HG03520 (cell line): ENCODE measurements at regions not wholly inside any gene's neighbourhood (a gene's known extent, or its start where the extent isn't known, plus 50 kb on each side); places are given as distances from the start of the nearest gene placed in this dataset.
"Not testable (repeated sequence)": the region's sequence is repeated elsewhere in the genome, so short reads cannot be mapped to it uniquely, and the experiment has no call there.

Experiments used
- ATAC-seq: cut with Tn5 transposase; IDR thresholded peaks from one replicate; pipeline ENCODE4 v1.9.1; 2021; ENCODE audit warnings: mild to moderate bottlenecking, moderate library complexity; ENCODE audit not compliant: unreplicated experiment

DNA sequence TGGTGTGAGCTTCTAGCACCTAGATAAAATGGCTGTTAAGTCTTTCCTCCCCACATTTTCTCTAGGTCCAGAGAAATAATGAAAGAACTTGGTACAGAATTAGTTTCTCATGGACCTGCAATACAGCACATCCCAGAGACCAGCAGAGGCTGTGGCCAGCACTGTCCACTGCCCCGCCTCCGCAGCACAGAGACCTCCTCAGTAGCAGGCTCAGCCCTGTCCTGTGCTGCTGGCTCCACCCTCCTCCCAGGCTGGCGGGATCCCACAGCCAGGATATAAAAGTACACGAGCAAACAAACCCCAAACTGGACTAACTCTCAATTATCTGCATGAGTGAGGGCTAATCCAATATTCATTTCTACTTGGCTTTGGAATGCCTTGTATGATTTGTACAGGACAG lies 401.5 kb downstream of the RPS6KC1 start:
- ATAC-seq: no peak

DNA sequence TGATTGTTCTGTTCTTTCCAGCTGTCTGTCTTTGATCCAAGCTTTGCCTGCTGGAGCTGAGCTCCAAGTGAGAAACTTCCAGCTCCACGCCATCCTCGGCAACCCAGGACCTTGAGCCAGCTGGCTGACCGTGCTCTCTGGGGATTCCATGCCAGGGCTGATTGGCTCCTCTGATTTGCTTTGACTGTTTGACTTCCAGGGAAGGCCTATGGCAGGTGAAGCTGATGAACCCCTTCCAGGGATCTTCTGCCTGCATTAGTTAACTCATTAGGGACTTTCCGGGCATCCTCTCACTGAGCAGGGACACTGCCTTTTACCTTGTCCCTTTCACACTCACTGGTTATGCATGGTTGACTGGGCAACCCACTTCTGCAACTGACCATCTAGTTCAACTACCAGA lies 406.1 kb downstream of the RPS6KC1 start:
- ATAC-seq: no peak

DNA sequence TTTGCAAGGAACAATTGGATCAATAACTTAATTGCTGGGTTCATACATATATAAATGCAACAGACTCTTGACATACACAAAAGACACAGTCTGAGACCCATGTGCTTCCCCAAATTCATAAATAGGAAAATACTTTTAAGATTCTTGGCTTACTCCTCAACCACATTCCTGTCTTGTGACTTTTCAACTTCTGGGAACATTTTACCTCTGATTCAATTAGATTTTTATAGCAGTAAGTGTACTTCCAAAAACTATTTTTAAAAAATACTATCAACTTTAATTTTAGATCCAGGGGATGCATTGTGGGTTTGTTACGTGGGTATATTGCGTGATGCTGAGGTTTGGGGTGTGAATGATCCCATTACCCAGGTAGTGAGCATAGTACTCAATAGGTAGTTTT lies 406.7 kb downstream of the RPS6KC1 start:
- ATAC-seq: no peak

DNA sequence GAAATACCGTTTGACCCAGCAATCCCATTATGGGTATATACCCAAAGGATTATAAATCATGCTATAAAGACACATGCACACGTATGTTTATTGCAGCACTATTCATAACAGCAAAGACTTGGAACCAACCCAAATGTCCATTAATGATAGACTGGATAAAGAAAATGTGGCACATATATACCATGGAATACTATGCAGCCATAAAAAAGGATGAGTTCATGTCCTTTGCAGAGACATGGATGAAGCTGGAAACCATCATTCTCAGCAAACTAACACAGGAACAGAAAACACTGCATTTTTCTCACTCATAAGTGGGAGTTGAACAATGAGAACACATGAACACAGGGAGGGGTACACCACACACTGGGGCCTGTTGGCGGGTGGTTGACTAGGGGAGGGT lies 411.3 kb downstream of the RPS6KC1 start:
- not testable (repeated sequence) for ATAC-seq

DNA sequence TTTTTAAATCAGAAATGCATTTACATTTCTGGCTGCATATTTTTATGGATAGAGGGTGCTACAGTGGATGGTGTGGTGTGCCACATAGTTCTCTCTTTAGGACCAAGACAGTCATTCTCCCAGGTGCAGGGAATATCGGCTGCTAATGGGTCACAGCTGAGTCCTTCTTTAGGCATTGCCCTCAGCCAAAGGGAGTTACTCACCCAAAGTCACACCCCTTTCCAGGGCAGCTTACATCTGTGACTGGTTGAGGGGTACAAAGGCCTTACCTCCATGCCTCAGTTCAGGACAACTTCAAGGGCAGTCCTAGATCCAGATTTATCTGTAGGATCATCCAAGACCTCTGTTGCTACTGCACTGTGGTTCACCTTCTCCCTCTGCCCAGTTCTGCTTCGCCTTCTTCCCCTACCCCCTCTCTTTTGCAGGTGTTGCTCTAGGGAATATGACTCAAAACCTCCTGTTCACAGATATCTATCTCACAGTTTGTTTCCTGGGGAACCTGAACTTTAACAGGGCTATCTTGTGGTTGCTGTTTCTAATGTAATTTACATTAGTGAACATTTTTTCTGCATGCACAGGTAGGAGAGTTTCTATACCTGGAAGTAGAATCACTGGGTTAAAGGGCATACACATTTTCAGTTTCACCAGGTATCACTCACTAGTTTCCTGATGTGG lies 413.9 kb downstream of the RPS6KC1 start:
- ATAC-seq: no peak

DNA sequence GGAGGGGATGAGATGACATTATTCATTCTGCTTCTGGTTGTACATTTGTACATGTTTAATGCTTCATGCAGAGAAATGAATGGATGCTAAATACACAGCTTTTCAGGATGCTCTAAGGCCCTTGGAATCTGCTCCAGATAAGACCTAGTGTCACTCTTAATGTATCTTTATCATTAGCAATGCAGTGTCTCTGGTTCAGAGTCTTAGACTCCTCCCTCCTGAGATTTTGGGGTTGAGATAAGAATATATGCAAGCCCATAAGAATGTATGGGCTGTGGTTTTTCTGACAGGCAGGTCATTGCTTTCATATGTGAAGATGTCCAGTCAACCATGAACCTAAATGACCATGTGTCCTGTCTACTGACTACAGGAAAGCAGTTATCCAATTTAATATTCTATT lies 415.5 kb downstream of the RPS6KC1 start:
- no peak for ATAC-seq

DNA sequence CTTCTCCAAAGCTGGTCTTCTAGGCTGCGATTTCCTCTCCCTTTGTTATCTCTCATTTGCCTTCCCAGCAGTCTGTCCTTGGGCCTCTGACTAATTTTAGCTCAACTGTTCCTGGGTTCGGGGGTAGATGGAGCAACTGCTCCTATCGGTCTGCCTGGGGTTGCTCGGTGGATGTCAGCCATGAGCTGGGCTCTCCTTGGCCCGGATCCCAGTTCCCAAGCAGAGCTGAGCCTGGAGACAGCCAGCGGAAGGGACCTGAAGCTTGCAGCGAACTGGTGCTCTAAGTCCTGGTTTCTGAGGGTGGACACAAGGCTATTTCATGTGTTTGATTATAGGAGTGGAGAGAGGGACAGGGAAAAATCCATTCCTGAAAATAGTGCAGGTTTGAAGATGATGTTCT lies 423.0 kb downstream of the RPS6KC1 start:
- no peak for ATAC-seq

DNA sequence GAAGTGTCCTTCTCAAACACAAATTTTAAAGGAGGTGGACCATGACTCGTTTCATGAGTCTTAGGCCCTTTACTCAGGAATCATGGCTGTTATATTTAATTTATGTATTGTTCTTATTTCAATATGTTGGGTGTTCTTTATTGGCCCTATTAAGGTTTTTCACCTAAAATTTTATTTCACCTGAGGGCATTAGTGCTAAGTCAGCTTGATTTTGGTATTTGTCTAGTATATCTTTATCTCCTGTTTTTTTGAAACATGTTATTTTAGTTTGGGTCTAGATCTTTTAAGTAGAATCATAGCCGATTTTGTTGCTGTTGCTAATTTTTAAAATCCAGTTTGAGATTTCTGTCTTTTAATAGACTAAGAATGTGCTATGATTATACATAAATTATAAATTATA lies 430.4 kb downstream of the RPS6KC1 start:
- ATAC-seq: no peak

DNA sequence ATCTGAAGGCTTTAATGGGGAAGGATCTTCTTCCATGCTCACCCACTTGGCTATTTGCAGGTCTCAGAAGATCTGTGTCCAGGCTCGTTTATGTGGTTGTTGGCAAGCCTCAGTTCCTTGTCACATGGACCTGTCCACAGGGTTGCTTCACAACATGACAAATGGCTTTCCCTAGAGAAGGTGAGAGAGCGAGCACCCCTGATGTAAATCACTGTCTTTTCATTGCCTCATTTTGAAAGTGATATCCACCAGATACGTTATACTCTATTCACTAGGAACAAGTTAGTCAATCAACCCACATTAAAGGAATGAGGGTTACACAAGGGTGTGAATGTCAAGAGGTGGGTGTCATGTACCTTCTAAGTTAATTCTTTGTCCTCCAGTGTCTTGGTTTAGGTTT lies 433.3 kb downstream of the RPS6KC1 start:
- ATAC-seq: no peak

DNA sequence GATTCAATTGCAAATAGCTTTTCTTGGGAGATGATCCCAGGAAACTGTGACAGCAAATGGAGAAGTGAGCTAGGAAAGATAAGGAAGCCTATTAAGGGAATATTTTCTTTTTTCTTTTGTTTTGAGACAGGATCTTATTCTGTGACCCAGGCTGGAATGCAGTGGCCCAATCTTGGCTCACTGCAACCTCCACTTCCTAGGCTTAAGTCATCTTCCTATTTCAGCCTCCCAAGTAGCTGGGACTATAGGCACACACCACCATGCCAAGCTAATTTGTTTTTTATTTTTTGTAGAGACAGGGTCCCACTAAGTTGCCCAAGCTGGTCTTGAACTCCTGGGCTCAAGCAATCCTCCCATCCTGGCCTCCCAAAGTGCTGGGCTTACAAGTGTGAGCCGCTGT lies 433.7 kb downstream of the RPS6KC1 start:
- ATAC-seq: no peak

DNA sequence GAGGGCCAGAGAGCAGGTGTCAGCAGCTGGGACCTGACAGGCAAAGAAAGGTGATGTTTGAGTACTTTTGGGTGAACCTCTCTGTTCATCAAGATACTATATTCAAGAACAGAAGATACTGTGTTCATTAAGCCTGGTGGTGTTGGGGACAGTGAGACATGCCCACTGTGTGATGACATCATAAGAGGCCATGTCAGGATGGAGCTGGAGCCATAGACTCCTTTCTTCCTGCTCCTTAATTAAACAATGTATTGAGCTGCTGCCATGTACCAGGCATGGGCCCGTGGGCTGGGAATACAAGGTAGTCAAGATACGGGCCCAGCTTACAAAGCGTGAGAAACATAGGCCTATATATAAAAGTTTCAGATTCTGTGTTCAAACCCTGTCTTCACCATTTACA lies 435.4 kb downstream of the RPS6KC1 start:
- no peak for ATAC-seq

DNA sequence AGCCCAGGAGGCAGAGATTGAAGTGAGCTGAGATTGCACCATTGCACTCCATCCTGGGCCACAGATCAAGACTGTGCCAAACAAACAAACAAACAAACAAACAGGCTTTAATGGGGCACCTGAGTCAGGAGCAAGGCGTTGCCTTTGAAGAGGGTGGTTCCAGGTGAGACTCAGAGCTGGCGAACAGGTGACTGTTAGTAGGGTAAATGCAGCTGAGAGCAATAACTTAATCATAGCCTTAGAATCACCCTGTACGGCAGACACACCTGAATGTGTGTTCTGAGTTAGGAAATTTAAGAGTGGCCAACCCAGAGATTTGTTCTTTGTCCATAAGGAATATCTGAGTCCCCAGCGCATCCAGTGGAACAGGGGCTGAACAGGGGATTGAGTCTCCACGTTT lies 440.4 kb downstream of the RPS6KC1 start:
- ATAC-seq: no peak

DNA sequence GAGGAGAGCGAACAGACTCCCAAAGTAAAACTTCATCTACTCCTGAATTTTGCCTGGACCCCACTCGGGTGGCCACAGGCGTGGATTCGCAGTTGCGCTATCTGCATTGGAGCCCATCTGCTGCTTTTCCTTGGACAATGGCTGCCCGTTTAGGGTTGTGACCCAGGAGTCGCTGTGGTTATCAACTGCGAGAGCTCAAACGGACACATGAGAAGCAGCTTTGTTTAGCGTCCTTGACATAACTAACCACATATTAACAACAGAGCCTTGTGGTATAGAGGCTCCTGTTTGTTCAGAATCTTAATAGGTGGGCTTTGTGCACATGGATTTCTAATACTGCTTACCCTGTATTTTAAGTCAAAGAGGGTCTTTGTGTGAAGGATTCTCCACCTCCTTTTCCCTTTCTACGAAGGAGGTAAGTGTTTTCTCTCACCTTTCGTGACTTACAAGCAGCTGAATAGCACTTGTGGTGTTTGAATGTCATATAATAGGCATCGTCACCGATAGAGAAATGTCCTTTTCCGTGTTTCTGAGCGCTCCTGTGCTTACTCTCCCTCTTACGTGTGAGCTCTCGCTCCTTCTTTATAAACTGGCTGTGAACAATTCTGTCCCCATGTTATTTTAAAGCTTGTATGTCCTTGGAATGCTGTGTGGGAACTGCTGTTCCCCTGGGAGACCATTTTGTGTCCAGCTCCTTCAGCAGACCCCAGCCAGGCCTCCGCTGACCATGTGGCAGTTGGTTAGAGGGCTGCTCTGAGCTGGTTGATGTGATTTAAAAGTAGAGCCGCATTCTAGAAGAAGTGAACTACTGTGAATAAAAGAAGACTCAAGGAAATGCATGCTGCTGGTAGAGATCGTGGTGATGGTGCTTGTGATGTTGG lies 441.4 kb downstream of the RPS6KC1 start:
- ATAC-seq: no peak

DNA sequence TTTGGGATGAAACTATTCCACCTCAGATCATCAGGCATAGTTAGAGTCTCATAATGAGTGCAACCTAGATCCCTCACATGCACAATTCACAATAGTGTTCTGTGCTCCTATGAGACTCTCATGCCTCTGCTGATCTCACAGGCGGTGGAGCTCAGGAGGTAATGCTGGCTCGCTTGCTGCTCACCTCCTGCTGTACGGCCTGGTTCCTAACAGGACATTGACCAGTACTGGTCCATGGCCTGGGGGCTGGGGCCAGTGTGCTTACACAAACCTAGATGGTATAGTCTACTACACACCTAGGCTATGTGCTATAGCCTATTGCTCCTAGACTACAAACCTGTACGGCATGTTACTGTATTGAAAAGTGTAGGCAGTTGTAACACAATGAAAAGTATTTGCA lies 448.4 kb downstream of the RPS6KC1 start:
- ATAC-seq: no peak

DNA sequence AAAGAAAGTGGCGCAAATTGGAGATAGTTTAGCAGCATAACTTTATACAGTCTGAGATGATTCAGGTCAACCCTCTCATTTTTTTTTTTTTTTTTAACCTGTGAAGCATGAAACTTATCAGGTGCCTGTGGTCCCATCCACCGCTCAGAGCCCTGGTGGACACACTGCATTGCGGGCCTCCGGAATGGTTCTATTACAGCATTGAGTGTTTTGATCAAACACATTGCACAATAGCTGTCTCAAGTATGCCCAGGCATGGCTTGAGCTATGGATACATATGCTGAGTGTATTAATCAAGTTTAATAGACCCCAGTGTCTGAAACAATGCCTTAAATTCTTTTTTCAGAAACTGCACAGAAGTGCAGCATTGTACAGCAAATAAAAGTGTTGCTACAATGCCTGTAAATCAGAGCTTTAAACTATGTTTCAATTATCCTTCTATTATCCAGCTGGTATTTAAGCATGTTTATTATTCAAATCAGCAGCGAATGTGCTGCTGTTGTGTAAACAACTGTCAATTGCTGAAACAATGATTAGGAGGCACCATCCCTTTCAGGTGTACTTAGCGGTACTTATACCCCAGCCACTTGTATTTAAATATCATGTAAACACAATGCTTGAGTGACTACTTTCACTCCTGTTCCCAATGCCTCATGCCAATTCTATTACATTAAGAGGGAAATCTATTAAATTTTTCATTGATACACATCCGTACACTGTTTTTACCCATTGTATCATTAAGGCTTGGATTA lies 456.6 kb downstream of the RPS6KC1 start:
- no peak for ATAC-seq

DNA sequence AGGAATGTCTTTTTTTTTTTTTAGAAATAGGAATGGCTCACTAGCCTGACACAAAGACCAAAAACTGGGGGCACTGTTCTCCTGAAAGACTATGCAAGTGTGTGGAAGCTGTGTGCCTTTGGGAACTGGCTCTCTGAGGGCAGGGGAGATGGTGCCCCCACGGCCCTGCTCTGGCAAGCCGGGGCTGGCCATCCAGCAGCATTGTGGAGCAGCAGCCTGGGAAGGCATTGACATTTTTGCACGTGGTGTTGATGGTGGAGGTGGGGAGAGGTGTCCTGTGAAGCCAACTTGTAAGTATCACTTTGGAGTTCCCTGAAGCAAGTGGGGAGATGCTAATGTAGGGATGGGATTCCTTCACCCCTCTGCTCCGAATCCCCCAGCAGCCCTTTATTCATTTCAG lies 460.1 kb downstream of the RPS6KC1 start:
- ATAC-seq: no peak

DNA sequence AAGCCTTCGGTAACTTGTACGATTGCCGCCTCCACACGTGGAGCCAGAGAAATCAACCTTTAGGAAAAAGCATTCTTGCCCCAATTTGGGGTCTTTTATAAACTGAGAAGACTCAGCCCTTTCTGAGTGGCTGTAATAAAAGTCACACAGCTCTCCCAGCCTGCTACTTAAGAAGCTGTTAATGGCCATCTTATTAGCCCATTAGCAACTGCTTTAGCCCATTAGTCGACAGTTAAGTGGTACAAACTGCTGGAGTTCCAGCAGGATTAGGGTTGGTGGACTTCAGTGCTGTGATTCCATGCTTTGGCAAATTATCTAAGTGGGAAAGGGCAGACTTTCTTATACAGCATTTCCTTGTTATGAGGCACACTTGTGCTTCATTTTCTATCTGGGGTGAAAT lies 461.3 kb downstream of the RPS6KC1 start:
- no peak for ATAC-seq

DNA sequence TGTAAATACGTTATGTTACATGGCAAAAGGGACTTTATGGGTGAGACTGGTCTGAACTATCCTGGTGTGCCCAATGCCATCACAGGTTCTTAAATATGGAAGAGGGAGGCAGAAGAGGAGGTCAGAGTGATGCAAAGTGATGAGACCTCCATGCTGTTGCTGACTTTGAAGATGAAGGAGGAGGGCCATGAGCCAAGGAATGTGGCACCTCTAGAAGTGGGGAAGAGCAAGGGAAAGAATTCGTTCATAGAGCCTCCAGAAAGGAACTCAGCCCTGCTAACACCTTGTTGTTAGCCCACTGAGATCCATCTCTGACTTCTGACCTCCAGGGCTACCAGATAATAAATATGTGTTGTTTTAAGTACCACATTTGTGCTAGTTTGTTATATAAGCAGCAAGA lies 462.0 kb downstream of the RPS6KC1 start:
- ATAC-seq: no peak

DNA sequence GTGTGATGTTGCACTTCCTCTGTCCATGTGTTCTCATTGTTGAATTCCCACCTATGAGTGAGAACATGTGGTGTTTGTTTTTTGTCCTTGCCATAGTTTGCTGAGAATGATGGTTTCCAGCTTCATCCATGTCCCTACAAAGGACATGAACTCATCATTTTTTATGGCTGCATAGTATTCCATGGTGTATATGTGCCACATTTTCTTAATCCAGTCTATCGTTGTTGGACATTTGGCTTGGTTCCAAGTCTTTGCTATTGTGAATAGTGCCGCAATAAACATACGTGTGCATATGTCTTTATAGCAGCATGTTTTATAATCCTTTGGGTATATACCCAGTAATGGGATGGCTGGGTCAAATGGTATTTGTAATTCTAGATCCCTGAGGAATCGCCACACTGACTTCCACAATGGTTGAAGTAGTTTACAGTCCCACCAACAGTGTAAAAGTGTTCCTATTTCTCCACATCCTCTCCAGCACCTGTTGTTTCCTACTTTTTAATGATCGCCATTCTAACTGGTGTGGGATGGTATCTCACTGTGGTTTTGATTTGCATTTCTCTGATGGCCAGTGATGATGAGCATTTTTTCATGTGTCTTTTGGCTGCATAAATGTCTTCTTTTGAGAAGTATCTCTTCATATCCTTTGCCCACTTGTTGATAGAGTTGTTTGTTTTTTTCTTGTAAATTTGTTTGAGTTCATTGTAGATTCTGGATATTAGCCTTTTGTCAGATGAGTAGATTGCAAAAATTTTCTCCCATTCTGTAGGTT lies 463.6 kb downstream of the RPS6KC1 start:
- not testable (repeated sequence) for ATAC-seq

DNA sequence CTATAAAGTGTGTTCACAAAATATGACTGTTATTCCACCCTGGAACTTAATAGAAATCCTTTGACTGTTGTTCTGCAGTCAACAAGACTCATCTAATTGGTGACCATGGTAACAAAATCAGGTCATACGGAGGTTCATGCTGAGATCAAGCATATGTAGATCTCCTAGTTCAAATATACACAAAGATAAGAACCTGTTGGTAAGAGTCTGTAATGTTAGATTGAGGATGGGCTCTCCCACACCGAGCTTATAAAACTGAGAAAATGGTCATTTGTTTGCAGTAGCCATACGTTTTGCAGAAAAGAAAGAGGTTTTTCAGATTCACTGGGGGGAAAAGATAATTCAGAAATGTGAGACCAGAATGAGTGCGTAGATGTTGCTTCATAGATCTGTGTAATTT lies 468.1 kb downstream of the RPS6KC1 start:
- ATAC-seq: no peak

DNA sequence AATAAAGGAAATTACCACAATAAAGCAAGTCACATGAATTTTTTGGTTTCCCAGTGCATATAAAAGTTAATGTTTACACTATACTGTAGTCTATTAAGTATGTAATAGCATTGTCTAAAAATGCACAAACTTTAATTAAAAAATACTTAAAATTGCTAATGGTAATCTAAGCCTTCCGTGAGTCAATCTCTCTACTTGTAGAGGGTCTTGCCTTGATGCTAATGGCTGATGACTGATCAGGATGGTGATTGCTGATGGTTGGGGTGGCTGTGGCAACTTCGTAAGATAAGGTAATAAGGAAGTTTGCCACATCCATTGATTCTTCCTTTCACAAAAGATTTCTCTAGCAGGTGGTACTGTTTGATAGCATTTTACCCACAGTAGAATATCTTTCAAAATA lies 466.6 kb upstream of the PROX1 start:
- no peak for ATAC-seq
